MCF 10A (cell line): ENCODE measurements at regions not wholly inside any gene's neighbourhood (a gene's known extent, or its start where the extent isn't known, plus 50 kb on each side); places are given as distances from the start of the nearest gene placed in this dataset.

Experiments used
- BruUV-seq: library from RNA; stranded (reverse); fragments of 400-500 nt; replicated peaks from 2 replicates; lab custom pipeline; 2021; lab: Mats Ljungman, UMichigan
- CTCF ChIA-PET: fragments of 300-600 bp; sonication (Branson Sonifier 250); formaldehyde crosslinking; extraction: SDS; loops from one replicate; lab custom pipeline; 2021; ENCODE audit warnings: antibody characterized with exemption, inconsistent platforms; lab: Yijun Ruan, JAX
- POLR2A ChIA-PET: fragments of 300-600, 350-650 bp; sonication (Branson Sonifier 250); formaldehyde crosslinking; extraction: SDS; loops from one replicate; lab custom pipeline; 2020; ENCODE audit warnings: antibody characterized with exemption, inconsistent platforms; lab: Yijun Ruan, JAX
- DNase-seq: peaks from one replicate; pipeline ENCODE4 v3.0.0-alpha.2; 2018; ENCODE audit not compliant: unreplicated experiment
- H3K27ac Mint-ChIP-seq: one replicate; pipeline ENCODE4 v1.8.0; 2022; ENCODE audit warnings: mild to moderate bottlenecking, low read depth, mixed read lengths; ENCODE audit not compliant: unreplicated experiment
- H3K27me3 Mint-ChIP-seq: one replicate; pipeline ENCODE4 v1.8.0; 2022; ENCODE audit warnings: mixed read lengths; ENCODE audit not compliant: insufficient read depth, unreplicated experiment
- H3K36me3 Mint-ChIP-seq: one replicate; pipeline ENCODE4 v1.8.0; 2022; ENCODE audit warnings: mild to moderate bottlenecking, moderate library complexity, mixed read lengths; ENCODE audit not compliant: insufficient read depth, unreplicated experiment
- H3K4me1 Mint-ChIP-seq: one replicate; pipeline ENCODE4 v1.8.0; 2022; ENCODE audit warnings: mixed read lengths; ENCODE audit not compliant: insufficient read depth, unreplicated experiment
- H3K4me3 Mint-ChIP-seq: one replicate; pipeline ENCODE4 v1.8.0; 2022; ENCODE audit warnings: mild to moderate bottlenecking, moderate library complexity, mixed read lengths; ENCODE audit not compliant: unreplicated experiment
- H3K9me3 Mint-ChIP-seq: one replicate; pipeline ENCODE4 v1.8.0; 2022; ENCODE audit warnings: mixed read lengths; ENCODE audit not compliant: unreplicated experiment
- CTCF ChIP-seq: fragments of 200-600 bp; IDR thresholded peaks from one replicate; pipeline ENCODE4 v1.8.0; 2022; ENCODE audit warnings: antibody characterized with exemption, mild to moderate bottlenecking; ENCODE audit not compliant: unreplicated experiment
- intact Hi-C: fragments of 100-400 bp; cut with micrococcal nuclease; formaldehyde crosslinking; loops from 2 replicates; pipeline ENCODE4 v1.14.1; 2022

GRCh38 chr5:126184474-126184873 lies 238.7 kb upstream of the GRAMD2B start:
- DNase-seq: no peak
- Mint-ChIP-seq H3K4me1 (no peaks in the 10 kb centered on the region), H3K27ac (no peak overlapping the region), H3K9me3 (no peaks in the 10 kb centered on the region), H3K27me3 (no peaks in the 10 kb centered on the region), H3K4me3 (no peak overlapping the region), H3K36me3 (no peaks in the 10 kb centered on the region)
- no TSS peak for BruUV-seq
- ChIA-PET CTCF (interaction anchor here (0.6 kb wide), 1 partner anchor 16 kb away, joined by 3 read pairs; no protein-coding TSS in a partner anchor), POLR2A (no interaction called here)
- no peak for TF ChIP-seq CTCF
- intact Hi-C loops: no loop called here

DNA sequence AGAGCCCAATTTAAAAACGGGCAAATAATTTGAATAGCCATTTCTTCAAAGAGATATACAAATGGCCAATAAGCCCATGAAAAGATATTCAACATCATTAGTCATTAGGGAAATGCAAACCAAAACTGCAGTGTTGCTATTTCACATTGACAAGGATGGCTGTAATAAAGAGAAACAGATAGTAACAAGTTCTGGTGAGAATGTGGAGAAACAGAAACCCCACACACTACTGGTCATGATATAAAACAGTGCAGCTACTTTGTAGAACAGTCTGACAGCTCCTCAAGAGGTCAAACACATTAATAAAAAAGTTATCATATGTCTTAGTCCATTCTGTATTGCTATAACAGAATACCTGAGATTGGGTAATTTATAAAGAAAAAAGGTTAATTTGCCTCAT lies 237.0 kb upstream of the GRAMD2B start:
- POLR2A ChIA-PET: interaction anchor here (0.6 kb wide), 1 partner anchor 1247 kb away, joined by 3 read pairs; no protein-coding TSS in a partner anchor
- no peaks in the 10 kb centered on the region for H3K9me3 Mint-ChIP-seq
- BruUV-seq: no TSS peak
- H3K4me1 Mint-ChIP-seq: no peaks in the 10 kb centered on the region
- no peaks in the 10 kb centered on the region for H3K27me3 Mint-ChIP-seq
- H3K4me3 Mint-ChIP-seq: no peak overlapping the region
- no peak for DNase-seq
- intact Hi-C loops: no loop called here
- CTCF ChIA-PET: interaction anchor here (0.6 kb wide), 1 partner anchor 62 kb away, joined by 3 read pairs; no protein-coding TSS in a partner anchor
- H3K36me3 Mint-ChIP-seq: no peaks in the 10 kb centered on the region
- H3K27ac Mint-ChIP-seq: no peak overlapping the region
- no peak for TF ChIP-seq CTCF

- TF ChIP-seq CTCF: no peak
- BruUV-seq: no TSS peak
- H3K27ac Mint-ChIP-seq: no peak overlapping the region
These were observed 234.4 kb upstream of the GRAMD2B start for GRCh38 chr5:126188804-126189203.

DNA sequence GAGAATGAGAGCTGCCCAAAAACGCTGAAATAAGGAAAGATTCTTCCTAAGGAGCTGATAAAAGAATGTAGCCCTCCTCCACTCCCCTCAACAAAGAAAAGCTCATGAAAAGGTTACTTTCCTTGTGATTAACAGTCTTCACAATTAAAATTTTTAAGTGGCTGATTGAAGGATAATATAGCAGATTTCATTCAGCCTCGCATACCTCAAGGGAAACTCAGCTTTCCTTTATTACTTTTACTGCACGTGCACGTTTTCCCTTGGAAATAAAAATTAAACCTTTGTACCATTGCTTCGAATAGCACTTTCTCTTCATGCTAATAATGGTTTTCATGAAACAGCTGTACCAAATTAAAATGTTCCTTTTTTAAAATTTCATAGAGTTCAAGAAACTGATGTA lies 234.0 kb upstream of the GRAMD2B start:
- H3K27me3 Mint-ChIP-seq: no peaks in the 10 kb centered on the region
- H3K4me1 Mint-ChIP-seq: no peaks in the 10 kb centered on the region
- no peaks in the 10 kb centered on the region for H3K9me3 Mint-ChIP-seq
- ChIA-PET CTCF (interaction anchor here (0.6 kb wide), 1 partner anchor 176 kb away, joined by 3 read pairs; no protein-coding TSS in a partner anchor), POLR2A (interaction anchor here (0.9 kb wide), 2 partner anchors 11 to 1444 kb away, joined by 3 read pairs; no protein-coding TSS in a partner anchor)
- no peaks in the 10 kb centered on the region for H3K36me3 Mint-ChIP-seq
- H3K4me3 Mint-ChIP-seq: no peak overlapping the region
- intact Hi-C loops: no loop called here
- DNase-seq: no peak
- H3K27ac Mint-ChIP-seq: no peak overlapping the region
- BruUV-seq: no TSS peak
- TF ChIP-seq CTCF: no peak

More at GRCh38 chr5:126188804-126189203, 234.4 kb upstream of the GRAMD2B start:
- ChIA-PET POLR2A (interaction anchor here (0.9 kb wide), 2 partner anchors 11 to 1443 kb away, joined by 3 read pairs; no protein-coding TSS in a partner anchor), CTCF (interaction anchor here (0.6 kb wide), 1 partner anchor 177 kb away, joined by 3 read pairs; no protein-coding TSS in a partner anchor)
- intact Hi-C loops: no loop called here
- no peaks in the 10 kb centered on the region for H3K9me3 Mint-ChIP-seq
- peak; percentile 11 for DNase-seq
- H3K27me3 Mint-ChIP-seq: no peaks in the 10 kb centered on the region
- H3K4me1 Mint-ChIP-seq: no peaks in the 10 kb centered on the region
- no peaks in the 10 kb centered on the region for H3K36me3 Mint-ChIP-seq
- no peak overlapping the region for H3K4me3 Mint-ChIP-seq
